H1 (cell line): ENCODE measurements at regions not wholly inside any gene's neighbourhood (a gene's known extent, or its start where the extent isn't known, plus 50 kb on each side); places are given as distances from the start of the nearest gene placed in this dataset.

Source experiments
- CTCF ChIA-PET: fragments of 300-600 bp; sonication (Branson Sonifier 250); formaldehyde crosslinking; loops from one replicate; lab custom pipeline; 2021; ENCODE audit not compliant: partially characterized antibody; lab: Charles Lee
- POLR2A ChIA-PET: fragments of 300-600 bp; sonication (Branson Sonifier 250); formaldehyde crosslinking; loops from one replicate; lab custom pipeline; 2021; ENCODE audit warnings: inconsistent platforms; ENCODE audit not compliant: partially characterized antibody; lab: Charles Lee
- DNase-seq, 2 experiments: peaks; one replicate each; pipeline versions ENCODE4 v3.0.0 to v3.0.0-alpha.2; 2010 to 2022; ENCODE audit warnings: low spot score in 2 of 2, low read depth in 1 of 2, mixed read lengths in 1 of 2
- FAIRE-seq: peaks from 2 replicates; lab custom pipeline; 2011; peaks lifted over from hg19 to GRCh38; lab: Jason Lieb, UNC
- H2AFZ ChIP-seq: 2 replicates; pipeline ENCODE4 v1.8.1; 2012; ENCODE audit warnings: low read length, inconsistent platforms
- H2AK5ac ChIP-seq: 2 replicates; pipeline ENCODE4 v1.6.1; 2013; ENCODE audit warnings: low read depth, low read length
- H2BK120ac ChIP-seq: replicated peaks from 2 replicates; pipeline ENCODE3; 2013; ENCODE audit warnings: low read depth, low read length, inconsistent platforms
- H2BK12ac ChIP-seq: 2 replicates; pipeline ENCODE4 v1.6.1; 2013; ENCODE audit warnings: low read depth, low read length
- H2BK15ac ChIP-seq: 2 replicates; pipeline ENCODE4 v1.6.1; 2013; ENCODE audit warnings: low read length
- H2BK20ac ChIP-seq: 2 replicates; pipeline ENCODE4 v1.6.1; 2013; ENCODE audit warnings: low read length
- H2BK5ac ChIP-seq: 2 replicates; pipeline ENCODE4 v1.6.1; 2013; ENCODE audit warnings: low read depth, low read length
- H3K14ac ChIP-seq: 2 replicates; pipeline ENCODE4 v1.6.1; 2013; ENCODE audit warnings: inconsistent platforms; ENCODE audit not compliant: insufficient read length
- H3K18ac ChIP-seq: 2 replicates; pipeline ENCODE4 v1.6.1; 2013; ENCODE audit warnings: low read length; ENCODE audit errors: extremely low read depth
- H3K23ac ChIP-seq: 2 replicates; pipeline ENCODE4 v1.6.1; 2013; ENCODE audit warnings: inconsistent platforms; ENCODE audit not compliant: insufficient read length
- H3K23me2 ChIP-seq: 2 replicates; pipeline ENCODE4 v1.6.1; 2013; ENCODE audit warnings: low read depth, low read length
- H3K27ac ChIP-seq: 2 replicates; pipeline ENCODE4 v1.6.1; 2011; ENCODE audit warnings: low read depth, low read length, inconsistent platforms
- H3K27me3 ChIP-seq, 4 experiments: replicated peaks in 1 of 4; 1 replicate in 1 of 4; 2 replicates in 3 of 4; pipeline versions ENCODE4 v1.6.1 to v1.8.1; 2011 to 2013; ENCODE audit warnings: low read length in 3 of 4, mild to moderate bottlenecking in 3 of 4, inconsistent platforms in 2 of 4, mixed read lengths in 2 of 4, moderate library complexity in 1 of 4; ENCODE audit not compliant: control insufficient read depth in 3 of 4, insufficient read depth in 3 of 4; ENCODE audit errors: extremely low read depth in 1 of 4
- H3K36me3 ChIP-seq, 4 experiments: 2 replicates each; pipeline versions ENCODE4 v1.6.1 to v1.8.1; 2011 to 2013; ENCODE audit warnings: mild to moderate bottlenecking in 4 of 4, low read length in 3 of 4, moderate library complexity in 2 of 4, control low read depth in 1 of 4, inconsistent platforms in 1 of 4; ENCODE audit not compliant: insufficient read depth in 4 of 4, control insufficient read depth in 2 of 4
- H3K4ac ChIP-seq: replicated peaks from 2 replicates; pipeline ENCODE3; 2013; ENCODE audit warnings: low read length, low read depth, mixed read lengths, inconsistent platforms; ENCODE audit not compliant: insufficient read length
- H3K4me1 ChIP-seq, 4 experiments: replicated peaks in 1 of 4; 1 replicate in 1 of 4; 2 replicates in 3 of 4; pipeline versions ENCODE4 v1.6.1 to v1.8.1; 2011 to 2013; ENCODE audit warnings: low read length in 3 of 4, inconsistent platforms in 2 of 4, mixed read lengths in 1 of 4; ENCODE audit not compliant: insufficient read depth in 4 of 4, control insufficient read depth in 3 of 4
- H3K4me2 ChIP-seq, 2 experiments: 2 replicates each; pipeline versions ENCODE4 v1.6.1 to v1.8.1; 2011 to 2013; ENCODE audit warnings: low read depth in 2 of 2, low read length in 2 of 2, control low read depth in 1 of 2, inconsistent platforms in 1 of 2, mild to moderate bottlenecking in 1 of 2; ENCODE audit not compliant: insufficient read depth in 1 of 2
- H3K4me3 ChIP-seq, 4 experiments: fragments of 200-600, 300-600 bp in 1 of 4; sonication (generic), shearing (Covaris generic), sonication (Bioruptor Twin) in 1 of 4; 2 replicates each; pipeline versions ENCODE4 v1.5.1 to v1.8.1; 2011 to 2016; ENCODE audit warnings: low read length in 4 of 4, low read depth in 3 of 4, control low read depth in 2 of 4, inconsistent platforms in 2 of 4, mild to moderate bottlenecking in 2 of 4, mixed read lengths in 1 of 4, moderate library complexity in 1 of 4; ENCODE audit not compliant: insufficient read depth in 2 of 4; ENCODE audit errors: extremely low read depth in 1 of 4
- H3K56ac ChIP-seq: replicated peaks from 2 replicates; pipeline ENCODE3; 2013; ENCODE audit warnings: low read depth, mild to moderate bottlenecking, mixed read lengths, low read length, inconsistent platforms; ENCODE audit not compliant: insufficient read length
- H3K79me1 ChIP-seq: 2 replicates; pipeline ENCODE4 v1.6.1; 2013; ENCODE audit warnings: low read depth, low read length, control low read depth
- H3K79me2 ChIP-seq, 2 experiments: 2 replicates each; pipeline versions ENCODE4 v1.6.1 to v1.8.1; 2012 to 2013; ENCODE audit warnings: low read length in 2 of 2, mild to moderate bottlenecking in 2 of 2, inconsistent platforms in 1 of 2; ENCODE audit not compliant: insufficient read depth in 2 of 2, control insufficient read depth in 1 of 2
- H3K9ac ChIP-seq, 4 experiments: replicated peaks in 1 of 4; 1 replicate in 1 of 4; 2 replicates in 3 of 4; pipeline versions ENCODE4 v1.6.1 to v1.8.1; 2011 to 2013; ENCODE audit warnings: low read depth in 3 of 4, low read length in 3 of 4, control low read depth in 2 of 4, mild to moderate bottlenecking in 2 of 4, moderate library complexity in 2 of 4, inconsistent platforms in 1 of 4; ENCODE audit errors: extremely low read depth in 1 of 4
- H3K9me3 ChIP-seq, 2 experiments: 2 replicates each; pipeline versions ENCODE4 v1.6.1 to v1.8.1; 2012 to 2013; ENCODE audit warnings: mild to moderate bottlenecking in 2 of 2, moderate library complexity in 2 of 2, control low read depth in 1 of 2, inconsistent platforms in 1 of 2, low read depth in 1 of 2, low read length in 1 of 2, mixed read lengths in 1 of 2; ENCODE audit not compliant: insufficient read depth in 2 of 2
- H4K20me1 ChIP-seq, 2 experiments: replicated peaks in 1 of 2; 2 replicates each; pipeline versions ENCODE3 to v1.8.1; 2011 to 2013; ENCODE audit warnings: inconsistent platforms in 2 of 2, low read length in 2 of 2, mild to moderate bottlenecking in 1 of 2; ENCODE audit not compliant: insufficient read depth in 2 of 2, control insufficient read depth in 1 of 2
- H4K5ac ChIP-seq: 2 replicates; pipeline ENCODE4 v1.6.1; 2013; ENCODE audit warnings: low read length, low read depth, mixed read lengths, inconsistent platforms; ENCODE audit not compliant: insufficient read length
- H4K8ac ChIP-seq: 2 replicates; pipeline ENCODE4 v1.8.0; 2013; ENCODE audit warnings: mild to moderate bottlenecking, moderate library complexity, low read length, inconsistent platforms; ENCODE audit not compliant: insufficient read depth; ENCODE audit errors: extremely low read depth
- H4K91ac ChIP-seq: replicated peaks from 2 replicates; pipeline ENCODE3; 2013; ENCODE audit warnings: low read length, mixed read lengths, inconsistent platforms; ENCODE audit not compliant: insufficient read length
- CEBPB ChIP-seq: IDR thresholded peaks from 2 replicates; pipeline ENCODE4 v1.6.1; 2012; ENCODE audit warnings: low read depth, low read length
- RFX5 ChIP-seq: IDR thresholded peaks from 2 replicates; pipeline ENCODE4 v1.6.1; 2011; ENCODE audit warnings: low read depth, low read length, improper control_type of control experiment, borderline replicate concordance
- WGBS, 2 experiments: shearing (Covaris generic) in 1 of 2; methylation state at CpG; one replicate each; pipeline versions ENCODE4 v1.1.6 to v1.1.7; 2013 to 2015; ENCODE audit warnings: low lambda C conversion rate in 2 of 2, mixed read lengths in 2 of 2, inconsistent platforms in 1 of 2, low coverage in 1 of 2, missing lambda C conversion rate in 1 of 2; ENCODE audit not compliant: insufficient replicate concordance in 2 of 2, insufficient coverage in 1 of 2, insufficient read length in 1 of 2; ENCODE audit errors: extremely low coverage in 1 of 2, missing lambda C conversion rate in 1 of 2; 5-methylcytosine and 5-hydroxymethylcytosine counted together

DNA sequence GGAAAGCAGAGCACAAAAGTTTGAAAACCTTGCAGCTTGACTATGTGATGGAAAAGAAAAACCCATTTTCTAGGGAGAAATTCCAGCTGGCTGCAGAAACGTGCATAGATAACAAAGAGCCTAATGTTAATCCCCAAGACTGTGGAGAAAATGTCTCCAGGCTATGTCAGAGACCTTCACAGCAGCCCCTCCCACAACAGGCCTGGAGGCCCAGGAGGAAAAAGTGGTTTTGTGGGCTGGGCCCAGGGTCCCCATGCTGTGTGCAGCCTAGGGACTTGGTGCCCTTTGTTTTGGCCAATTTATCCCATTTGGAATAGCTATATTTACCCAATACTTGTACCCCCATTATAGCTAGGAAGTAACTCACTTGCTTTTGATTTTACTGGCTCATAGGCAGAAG lies 484.1 kb upstream of the HTR1E start:
- no peak overlapping the region for H3K14ac ChIP-seq
- H3K9ac ChIP-seq = no peak overlapping the region
- H4K8ac ChIP-seq = no peak overlapping the region
- no peaks in the 10 kb centered on the region for H3K36me3 ChIP-seq
- H2BK20ac ChIP-seq = no peak overlapping the region
- no peak overlapping the region for H2BK15ac ChIP-seq
- H4K5ac ChIP-seq = no peak overlapping the region
- ChIA-PET CTCF (no interaction called here), POLR2A (no interaction called here)
- H3K9me3 ChIP-seq = peaks cover 11 to 14% of the 10 kb centered on the region in 2 experiments; a peak in 3 of 4 replicates
- H3K18ac ChIP-seq = no peak overlapping the region
- WGBS, 2 experiments = 82% methylated on average over 1 of the region's 1 CpG; no CpG with 5 or more reads in 1 of the 2 experiments
- H3K56ac ChIP-seq = no peak overlapping the region
- no peaks in the 10 kb centered on the region for H4K20me1 ChIP-seq
- no peak overlapping the region for H3K4me3 ChIP-seq
- DNase-seq (no peak), FAIRE-seq (no peak)
- H2BK12ac ChIP-seq = no peak overlapping the region
- no peak overlapping the region for H2BK5ac ChIP-seq
- no peak overlapping the region for H2AK5ac ChIP-seq
- H3K23me2 ChIP-seq = no peaks in the 10 kb centered on the region
- H3K4ac ChIP-seq = no peak overlapping the region
- H3K23ac ChIP-seq = no peak overlapping the region
- H2BK120ac ChIP-seq = no peak overlapping the region
- no peak overlapping the region for H3K27ac ChIP-seq
- no peaks in the 10 kb centered on the region for H3K4me1 ChIP-seq
- no peak overlapping the region for H2AFZ ChIP-seq
- no peaks in the 10 kb centered on the region for H3K79me2 ChIP-seq
- no peaks in the 10 kb centered on the region for H3K79me1 ChIP-seq
- H4K91ac ChIP-seq = no peak overlapping the region
- no peaks in the 10 kb centered on the region for H3K27me3 ChIP-seq
- H3K4me2 ChIP-seq = no peak overlapping the region
- TF ChIP-seq RFX5 (no peak), CEBPB (no peak)
